ENCODE measurements at regions not wholly inside any gene's neighbourhood (a gene's known extent, or its start where the extent isn't known, plus 50 kb on each side); places are given as distances from the start of the nearest gene placed in this dataset.

- Histone ChIP-seq H3K36me3 (no peaks in the 10 kb centered on the region), H3K9me3 (peaks cover 0 to 7% of the 10 kb centered on the region in 2 donors), H3K27me3 (no peaks in the 10 kb centered on the region), H3K27ac (no peak overlapping the region), H3K4me3 (no peak overlapping the region), H3K4me1 (no peaks in the 10 kb centered on the region)
- intact Hi-C loops (cut with DNase I; ENCODE audit: low total_unique reads) = no loop called here
- TF ChIP-seq CTCF (IDR thresholded peaks at IDR 0.05) (no peak), POLR2AphosphoS5 (IDR thresholded peaks at IDR 0.05) (no peak), POLR2A (IDR thresholded peaks at IDR 0.05) (no peak)
- no peak for DNase-seq (ENCODE audit: low spot score in 2 of 2)
Measured at GRCh38 chr2:146633159-146633558, 1211.7 kb upstream of the ACVR2A start.

DNA sequence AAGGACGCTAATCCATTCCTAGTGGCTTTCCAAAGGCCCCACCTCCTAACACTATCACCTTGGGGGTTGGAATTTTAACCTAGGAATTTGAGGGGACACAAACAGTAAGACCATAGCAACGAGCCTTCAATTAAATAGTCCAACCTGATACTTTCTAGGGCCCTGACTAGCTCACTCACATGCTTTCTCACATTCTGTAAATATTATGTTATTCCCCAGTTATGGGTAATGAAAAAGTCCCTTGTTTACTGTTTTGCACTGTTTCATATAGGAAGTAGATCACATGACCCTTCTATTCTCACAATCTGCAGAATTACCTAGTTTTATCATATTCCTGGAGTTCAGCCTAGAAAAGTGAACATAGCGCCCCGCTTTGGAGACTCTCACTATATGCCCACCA is 1212.1 kb upstream of the ACVR2A start:
- Histone ChIP-seq H3K36me3 (no peaks in the 10 kb centered on the region), H3K27me3 (no peaks in the 10 kb centered on the region), H3K4me3 (no peak overlapping the region), H3K9me3 (peaks cover 0 to 7% of the 10 kb centered on the region in 2 donors), H3K4me1 (no peaks in the 10 kb centered on the region), H3K27ac (no peak overlapping the region)
- TF ChIP-seq POLR2A (IDR thresholded peaks at IDR 0.05) (no peak), CTCF (IDR thresholded peaks at IDR 0.05) (no peak), POLR2AphosphoS5 (IDR thresholded peaks at IDR 0.05) (no peak)
- DNase-seq (ENCODE audit: low spot score in 2 of 2) = no peak
- intact Hi-C loops (cut with DNase I; ENCODE audit: low total_unique reads) = no loop called here

DNA sequence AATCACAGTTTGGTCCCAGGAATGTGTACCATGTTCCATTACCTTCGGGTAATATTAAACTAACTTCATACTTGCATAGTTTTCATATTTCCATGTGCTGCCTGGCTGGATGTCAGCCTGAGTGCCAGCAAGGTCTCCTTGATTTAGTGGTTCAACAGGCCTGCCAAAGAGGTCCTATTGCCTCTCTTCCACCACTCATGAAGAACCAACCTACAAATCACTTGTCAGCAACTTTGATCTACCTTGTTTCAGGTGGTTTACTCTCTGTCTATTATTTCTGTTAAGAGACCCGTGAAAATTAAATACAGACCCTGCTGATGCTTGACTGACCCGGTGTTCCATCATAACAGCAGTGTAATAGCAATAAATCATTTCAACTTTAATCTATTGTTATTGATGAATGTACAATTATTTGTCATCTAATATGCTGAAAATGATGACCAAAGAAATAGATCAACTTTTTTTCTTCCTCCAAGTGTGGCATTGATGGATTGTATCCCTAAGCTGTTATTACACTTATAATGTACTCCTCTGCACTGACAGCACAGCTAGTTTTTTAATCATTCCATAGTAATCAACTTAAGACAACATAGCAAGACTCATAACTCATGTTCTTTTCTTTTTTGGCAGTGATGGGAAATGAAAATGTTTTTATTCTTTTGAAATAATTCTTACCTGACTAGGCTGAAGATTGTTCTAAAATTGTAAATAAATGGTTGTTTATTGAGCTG is 1220.2 kb upstream of the ACVR2A start:
- TF ChIP-seq CTCF (IDR thresholded peaks at IDR 0.05) = no peak
- no peak for TF ChIP-seq POLR2A (IDR thresholded peaks at IDR 0.05)
- TF ChIP-seq POLR2AphosphoS5 (IDR thresholded peaks at IDR 0.05) = no peak
- no peak overlapping the region for H3K4me3 ChIP-seq
- no peaks in the 10 kb centered on the region for H3K36me3 ChIP-seq
- no peak overlapping the region for H3K27ac ChIP-seq
- H3K4me1 ChIP-seq = no peaks in the 10 kb centered on the region
- no peaks in the 10 kb centered on the region for H3K9me3 ChIP-seq
- intact Hi-C loops (cut with DNase I; ENCODE audit: low total_unique reads) = loop anchor here (1.0 kb wide), 1 partner anchor 9 kb away; no protein-coding TSS in a partner anchor
- no peak for DNase-seq (ENCODE audit: low spot score in 2 of 2)
- H3K27me3 ChIP-seq = no peaks in the 10 kb centered on the region

DNA sequence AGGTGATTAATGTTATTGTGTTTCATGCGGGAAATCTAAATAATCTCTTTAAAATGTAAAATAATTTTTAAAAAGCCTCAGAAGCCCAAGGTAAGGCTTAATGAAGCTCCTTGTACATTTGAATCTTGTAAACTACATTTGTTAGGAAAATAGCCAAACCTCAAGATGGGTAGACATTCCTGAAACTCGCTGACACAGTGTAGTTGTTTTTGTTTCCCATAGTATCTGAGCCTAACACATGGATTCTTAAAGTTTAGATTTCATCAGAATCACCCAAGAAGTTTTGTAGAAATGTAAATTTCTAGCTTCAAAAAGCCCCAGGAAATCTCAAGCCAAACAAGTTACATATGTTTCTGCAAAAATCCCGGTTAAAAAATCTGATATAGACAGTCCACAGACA is 1221.1 kb upstream of the ACVR2A start:
- TF ChIP-seq CTCF (IDR thresholded peaks at IDR 0.05) (no peak), POLR2AphosphoS5 (IDR thresholded peaks at IDR 0.05) (no peak), POLR2A (IDR thresholded peaks at IDR 0.05) (no peak)
- Histone ChIP-seq H3K9me3 (no peaks in the 10 kb centered on the region), H3K27me3 (no peaks in the 10 kb centered on the region), H3K4me1 (no peaks in the 10 kb centered on the region), H3K36me3 (no peaks in the 10 kb centered on the region), H3K27ac (no peak overlapping the region), H3K4me3 (no peak overlapping the region)
- intact Hi-C loops (cut with DNase I; ENCODE audit: low total_unique reads) = loop anchor here (1.0 kb wide), 1 partner anchor 8 kb away; no protein-coding TSS in a partner anchor
- no peak for DNase-seq (ENCODE audit: low spot score in 2 of 2)

DNA sequence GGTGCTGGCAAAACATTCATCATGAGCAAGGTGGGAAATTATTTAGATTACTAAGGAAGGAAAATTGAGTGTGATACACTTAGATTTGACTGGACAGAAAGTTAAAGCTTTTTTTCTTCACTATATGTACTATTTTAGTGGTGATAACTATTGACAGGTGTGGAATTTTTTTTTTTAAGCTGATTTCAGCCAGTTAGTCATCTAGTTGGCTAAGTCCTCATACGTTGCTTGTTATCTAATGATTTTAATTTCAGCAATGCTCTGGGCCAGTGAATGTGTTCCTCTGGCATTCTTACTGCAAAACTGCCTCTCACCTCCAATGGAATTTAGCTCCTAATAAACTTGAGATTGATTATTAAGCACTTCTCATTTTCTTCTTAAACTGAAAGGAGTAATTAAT is 1223.2 kb upstream of the ACVR2A start:
- intact Hi-C loops (cut with DNase I; ENCODE audit: low total_unique reads) = no loop called here
- DNase-seq (ENCODE audit: low spot score in 2 of 2) = no peak
- H3K4me1 ChIP-seq = no peaks in the 10 kb centered on the region
- H3K36me3 ChIP-seq = no peaks in the 10 kb centered on the region
- no peak overlapping the region for H3K27ac ChIP-seq
- TF ChIP-seq POLR2AphosphoS5 (IDR thresholded peaks at IDR 0.05) = no peak
- no peak overlapping the region for H3K4me3 ChIP-seq
- H3K27me3 ChIP-seq = no peaks in the 10 kb centered on the region
- H3K9me3 ChIP-seq = no peaks in the 10 kb centered on the region
